GM18520 (cell line): ENCODE measurements at regions not wholly inside any gene's neighbourhood (a gene's known extent, or its start where the extent isn't known, plus 50 kb on each side); places are given as distances from the start of the nearest gene placed in this dataset.
A peak's percentile ranks its signal among the peaks of the same experiment; 100 is the strongest.

Experiments
- ATAC-seq: cut with Tn5 transposase; IDR thresholded peaks from one replicate; pipeline ENCODE4 v1.9.1; 2021; ENCODE audit not compliant: unreplicated experiment

- ATAC-seq = no peak
Observed at GRCh38 chr1:185646202-185646683, 87.9 kb upstream of the HMCN1 start.

GRCh38 chr1:185645686-185646085 lies 88.5 kb upstream of the HMCN1 start:
- peak; percentile 50 for ATAC-seq

GRCh38 chr1:185645162-185645640 lies 89.0 kb upstream of the HMCN1 start:
- ATAC-seq = no peak

- ATAC-seq = no peak
Observed at GRCh38 chr1:185644531-185644930, 89.7 kb upstream of the HMCN1 start.

- ATAC-seq = peak; percentile 99
Observed at GRCh38 chr1:185636848-185637247, 97.3 kb upstream of the HMCN1 start.

- ATAC-seq = no peak
Observed at GRCh38 chr1:185634704-185635103, 99.5 kb upstream of the HMCN1 start.

GRCh38 chr1:185632659-185633423 lies 101.3 kb upstream of the HMCN1 start:
- no peak for ATAC-seq

- ATAC-seq = no peak
Observed at GRCh38 chr1:185631843-185632242, 102.3 kb upstream of the HMCN1 start.

GRCh38 chr1:185627761-185628501 lies 106.3 kb upstream of the HMCN1 start:
- no peak for ATAC-seq

GRCh38 chr1:185627171-185627570 lies 107.0 kb upstream of the HMCN1 start:
- no peak for ATAC-seq

- ATAC-seq = no peak
Observed at GRCh38 chr1:185626344-185626743, 107.8 kb upstream of the HMCN1 start.

- no peak for ATAC-seq
Observed at GRCh38 chr1:185610954-185611353, 123.2 kb upstream of the HMCN1 start.

GRCh38 chr1:185608177-185608576 lies 126.0 kb upstream of the HMCN1 start:
- peak; percentile 76 for ATAC-seq

- no peak for ATAC-seq
Observed at GRCh38 chr1:185603158-185603557, 131.0 kb upstream of the HMCN1 start.

GRCh38 chr1:185601189-185601588 lies 133.0 kb upstream of the HMCN1 start:
- ATAC-seq = peak; percentile 35

GRCh38 chr1:185600641-185601040 lies 133.6 kb upstream of the HMCN1 start:
- ATAC-seq = no peak

- no peak for ATAC-seq
Observed at GRCh38 chr1:185598332-185598731, 135.9 kb upstream of the HMCN1 start.

- peak; percentile 71 for ATAC-seq
Observed at GRCh38 chr1:185595835-185596667, 138.1 kb upstream of the HMCN1 start.

GRCh38 chr1:185594786-185595410 lies 139.3 kb upstream of the HMCN1 start:
- no peak for ATAC-seq

GRCh38 chr1:185593271-185593670 lies 140.9 kb upstream of the HMCN1 start:
- no peak for ATAC-seq

GRCh38 chr1:185585770-185586169 lies 148.4 kb upstream of the HMCN1 start:
- no peak for ATAC-seq
